ENCODE measurements at regions not wholly inside any gene's neighbourhood (a gene's known extent, or its start where the extent isn't known, plus 50 kb on each side); places are given as distances from the start of the nearest gene placed in this dataset.

GRCh38 chr5:36385495-36385894 lies 83.8 kb upstream of the RANBP3L start:
- no peak for TF ChIP-seq CTCF (IDR thresholded peaks at IDR 0.05; ENCODE audit: low read depth, low read length)
- no peak for TF ChIP-seq POLR2A (IDR thresholded peaks at IDR 0.05; ENCODE audit: extremely low read depth, insufficient read length)
